Stomach (tissue), 4 donors: ENCODE measurements at regions not wholly inside any gene's neighbourhood (a gene's known extent, or its start where the extent isn't known, plus 50 kb on each side); places are given as distances from the start of the nearest gene placed in this dataset.

ENCODE experiments used
- EP300 ChIP-seq: sonication (generic); formaldehyde crosslinking; IDR thresholded peaks from one replicate; pipeline ENCODE4 v1.6.1; 2017; ENCODE audit warnings: antibody characterized with exemption
- POLR2A ChIP-seq, 4 donors: fragments of 450-650 bp; IDR thresholded peaks; one replicate each; pipeline ENCODE4 v1.6.1; 2016; ENCODE audit warnings: antibody characterized with exemption in 4 of 4, control low read depth in 2 of 4, mild to moderate bottlenecking in 1 of 4, moderate library complexity in 1 of 4
- POLR2AphosphoS5 ChIP-seq, 3 donors: sonication (generic); formaldehyde crosslinking; IDR thresholded peaks; one replicate each; pipeline ENCODE4 v1.6.1; 2016; ENCODE audit warnings: antibody characterized with exemption in 3 of 3
- TF ChIP-seq, protein P1 (sequence below), 7 experiments: fragments of 450-650 bp in 4 of 7; fragments of 200-600 bp in 3 of 7; sonication (generic) in 3 of 7; IDR thresholded peaks; one replicate each; pipeline ENCODE4 v1.5.1; 2016 to 2019; ENCODE audit warnings: antibody characterized with exemption in 7 of 7, control low read depth in 2 of 7, mild to moderate bottlenecking in 1 of 7

DNA sequence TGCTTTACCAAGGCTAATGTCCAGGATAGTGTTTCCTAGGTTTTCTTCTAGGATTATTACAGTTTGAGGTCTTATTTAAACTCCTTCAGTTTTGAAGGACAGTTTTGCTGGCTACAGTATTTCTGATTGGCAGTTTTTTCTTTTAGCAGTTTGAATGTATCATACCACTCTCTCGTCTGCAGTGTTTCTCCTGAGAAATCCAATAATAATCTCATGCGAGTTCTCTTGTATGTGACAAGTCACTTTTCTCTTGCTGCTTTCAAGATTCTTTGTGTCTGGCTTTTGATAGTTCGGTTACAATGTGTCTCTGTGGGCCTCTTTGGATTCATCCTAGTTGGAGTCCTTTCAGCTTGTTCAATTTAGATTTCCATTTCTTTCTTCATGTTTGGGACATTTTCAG lies 53.0 kb upstream of the EHHADH start:
- TF ChIP-seq, protein P1, sequence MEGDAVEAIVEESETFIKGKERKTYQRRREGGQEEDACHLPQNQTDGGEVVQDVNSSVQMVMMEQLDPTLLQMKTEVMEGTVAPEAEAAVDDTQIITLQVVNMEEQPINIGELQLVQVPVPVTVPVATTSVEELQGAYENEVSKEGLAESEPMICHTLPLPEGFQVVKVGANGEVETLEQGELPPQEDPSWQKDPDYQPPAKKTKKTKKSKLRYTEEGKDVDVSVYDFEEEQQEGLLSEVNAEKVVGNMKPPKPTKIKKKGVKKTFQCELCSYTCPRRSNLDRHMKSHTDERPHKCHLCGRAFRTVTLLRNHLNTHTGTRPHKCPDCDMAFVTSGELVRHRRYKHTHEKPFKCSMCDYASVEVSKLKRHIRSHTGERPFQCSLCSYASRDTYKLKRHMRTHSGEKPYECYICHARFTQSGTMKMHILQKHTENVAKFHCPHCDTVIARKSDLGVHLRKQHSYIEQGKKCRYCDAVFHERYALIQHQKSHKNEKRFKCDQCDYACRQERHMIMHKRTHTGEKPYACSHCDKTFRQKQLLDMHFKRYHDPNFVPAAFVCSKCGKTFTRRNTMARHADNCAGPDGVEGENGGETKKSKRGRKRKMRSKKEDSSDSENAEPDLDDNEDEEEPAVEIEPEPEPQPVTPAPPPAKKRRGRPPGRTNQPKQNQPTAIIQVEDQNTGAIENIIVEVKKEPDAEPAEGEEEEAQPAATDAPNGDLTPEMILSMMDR (IDR thresholded peaks at IDR 0.05): no peak
- TF ChIP-seq POLR2A (IDR thresholded peaks at IDR 0.05) (no peak), POLR2AphosphoS5 (IDR thresholded peaks at IDR 0.05) (no peak), EP300 (no peak)
